Muscle of back (tissue), 3 donors: ENCODE measurements at regions not wholly inside any gene's neighbourhood (a gene's known extent, or its start where the extent isn't known, plus 50 kb on each side); places are given as distances from the start of the nearest gene placed in this dataset.

ENCODE experiments used
- DNase-seq, 3 donors: peaks; one replicate each; pipeline versions ENCODE4 v3.0.0 to v3.0.0-alpha.2; 2013

- DNase-seq: no peak
Measured at GRCh38 chr20:54272901-54273488, 65.1 kb downstream of the PFDN4 start.

GRCh38 chr20:54275359-54276111 is 67.6 kb downstream of the PFDN4 start:
- no peak for DNase-seq

GRCh38 chr20:54276577-54277169 is 68.8 kb downstream of the PFDN4 start:
- no peak for DNase-seq

- no peak for DNase-seq
Measured at GRCh38 chr20:54278262-54278661, 70.4 kb downstream of the PFDN4 start.

GRCh38 chr20:54282625-54283024 is 74.7 kb downstream of the PFDN4 start:
- no peak for DNase-seq

DNA sequence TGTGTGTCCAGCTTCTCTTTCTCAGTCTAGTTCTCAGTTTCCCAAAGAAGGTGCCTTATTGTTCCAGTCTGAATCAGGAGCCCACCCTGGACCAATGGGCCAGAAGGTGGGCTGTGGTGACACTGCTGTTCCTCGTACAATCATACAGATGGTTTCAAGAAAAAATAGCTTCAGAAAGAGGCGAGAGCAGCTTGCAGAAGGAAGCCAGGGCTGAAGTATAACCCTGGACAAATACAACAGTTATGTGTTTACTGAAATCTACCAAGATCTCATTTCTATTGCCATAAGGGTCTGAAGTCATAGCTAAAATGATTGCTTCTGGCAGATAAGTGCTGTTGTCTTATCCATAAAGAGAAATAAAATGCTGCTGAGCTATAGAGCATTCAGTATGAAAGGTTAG is 75.4 kb downstream of the PFDN4 start:
- peak in 1 of 3 donors; percentile 31 for DNase-seq

- DNase-seq: no peak
Measured at GRCh38 chr20:54284928-54285704, 77.2 kb downstream of the PFDN4 start.

GRCh38 chr20:54290636-54291035 is 82.7 kb downstream of the PFDN4 start:
- DNase-seq: no peak

DNA sequence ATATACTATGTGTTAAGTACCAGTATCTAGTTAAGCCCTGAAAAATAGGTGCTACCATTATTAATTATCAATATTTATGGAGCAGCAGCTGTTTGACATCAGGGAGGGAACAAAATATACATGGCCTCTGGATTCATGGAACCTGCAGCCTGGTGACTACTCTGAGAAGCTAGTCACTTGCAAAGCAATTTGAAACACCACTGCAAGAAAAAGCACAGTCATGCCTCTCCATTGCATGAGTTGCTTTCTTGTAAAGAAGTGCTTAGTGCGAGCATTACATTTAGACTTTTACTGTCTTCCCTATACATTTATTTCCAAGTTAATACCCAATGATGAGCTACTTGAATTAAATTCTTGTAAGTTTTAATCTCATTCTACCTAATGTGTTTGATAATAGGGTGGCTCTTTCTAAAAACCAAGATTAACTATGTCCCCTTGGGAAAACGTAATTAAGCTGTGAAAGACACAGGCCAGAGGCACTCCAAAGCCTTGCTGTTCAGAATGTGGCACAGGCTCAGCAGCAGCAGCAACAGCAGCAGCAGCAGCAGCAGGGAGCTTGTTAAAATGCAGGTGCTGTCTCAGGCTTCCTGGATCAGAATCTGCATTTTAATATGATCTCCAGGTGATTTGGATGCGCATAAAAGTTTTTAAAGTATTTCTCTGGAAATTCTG is 83.6 kb downstream of the PFDN4 start:
- DNase-seq: no peak

- DNase-seq: no peak
Measured at GRCh38 chr20:54292185-54292584, 84.3 kb downstream of the PFDN4 start.

DNA sequence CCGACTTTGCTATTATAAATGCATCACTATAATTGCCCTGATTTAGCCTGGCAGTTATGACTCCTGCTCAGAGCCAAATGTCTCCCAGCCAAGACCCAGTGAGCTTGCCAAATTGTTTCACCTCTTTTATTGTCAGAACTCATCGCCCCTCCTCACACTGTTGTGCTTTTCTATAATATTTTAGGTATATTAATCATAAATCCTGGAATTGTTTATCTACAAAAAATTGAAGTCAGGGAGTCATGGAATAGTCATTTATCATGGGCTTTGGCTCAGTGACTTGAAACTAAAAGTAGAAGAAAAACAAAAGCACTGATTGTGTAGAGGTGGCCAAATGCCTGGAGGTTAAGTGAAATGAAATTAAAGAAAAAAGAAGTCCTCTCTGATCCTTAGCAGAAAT is 85.6 kb downstream of the PFDN4 start:
- peak in 2 of 3 donors; percentile 22 to 56 for DNase-seq

- no peak for DNase-seq
Measured at GRCh38 chr20:54294094-54294493, 86.2 kb downstream of the PFDN4 start.

GRCh38 chr20:54295686-54296085 is 87.8 kb downstream of the PFDN4 start:
- no peak for DNase-seq

DNA sequence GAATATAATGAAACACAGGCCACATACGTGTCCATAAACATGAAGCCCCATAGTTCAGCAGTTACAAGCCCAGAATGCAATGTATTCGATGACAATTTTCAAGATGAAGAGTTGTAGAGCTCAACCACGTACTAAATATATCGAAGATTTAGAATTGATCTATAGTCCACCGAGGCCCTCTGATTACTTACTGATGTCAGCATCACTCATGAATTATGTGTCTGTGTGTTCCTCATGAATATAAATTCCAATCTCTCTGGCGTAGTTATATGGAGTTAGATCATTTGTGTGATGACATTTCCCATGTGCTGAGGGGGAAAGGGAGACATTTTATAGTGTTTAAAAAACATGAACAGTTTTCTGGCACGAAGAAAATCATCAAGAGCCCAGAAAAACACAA is 97.5 kb downstream of the PFDN4 start:
- peak; percentile 61 to 85 (median 70) for DNase-seq

DNA sequence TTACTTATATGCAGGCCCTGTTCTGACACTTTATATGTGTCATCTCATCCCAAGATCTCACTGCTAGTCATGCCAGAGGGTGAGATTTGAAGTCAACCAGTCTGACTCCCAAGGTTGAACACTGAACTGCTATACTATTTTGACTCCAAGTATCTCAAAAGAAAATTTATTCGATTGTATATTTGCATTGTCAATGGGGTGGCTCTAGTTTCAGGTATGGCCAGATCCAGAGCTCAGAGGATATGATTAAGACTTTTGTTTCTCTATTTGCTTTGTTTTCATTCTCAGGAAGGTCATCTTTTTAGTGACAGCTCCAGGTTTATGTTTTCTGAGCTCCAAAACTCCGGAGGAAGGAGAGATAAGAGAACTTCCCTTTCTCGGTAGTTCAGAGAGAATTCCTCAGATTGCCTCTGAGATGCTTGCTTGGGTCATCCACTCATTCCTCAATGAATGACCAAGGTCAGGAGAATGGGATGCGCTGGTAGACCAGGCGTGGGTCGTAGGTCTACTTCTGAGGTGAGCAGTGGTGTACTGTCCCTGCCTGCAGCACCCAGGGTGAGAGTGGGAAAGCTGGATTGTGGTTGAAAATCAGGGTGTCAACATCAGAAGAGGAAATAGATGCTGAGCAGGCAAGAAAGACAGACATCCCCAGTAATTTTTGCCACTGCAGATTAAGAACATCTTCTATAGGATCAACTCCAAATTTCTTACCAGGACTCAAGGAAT is 99.3 kb downstream of the PFDN4 start:
- DNase-seq: no peak

- DNase-seq: peak in 1 of 3 donors; percentile 29
Measured at GRCh38 chr20:54308804-54309203, 100.9 kb downstream of the PFDN4 start.

GRCh38 chr20:54318892-54319291 is 111.0 kb downstream of the PFDN4 start:
- no peak for DNase-seq

DNA sequence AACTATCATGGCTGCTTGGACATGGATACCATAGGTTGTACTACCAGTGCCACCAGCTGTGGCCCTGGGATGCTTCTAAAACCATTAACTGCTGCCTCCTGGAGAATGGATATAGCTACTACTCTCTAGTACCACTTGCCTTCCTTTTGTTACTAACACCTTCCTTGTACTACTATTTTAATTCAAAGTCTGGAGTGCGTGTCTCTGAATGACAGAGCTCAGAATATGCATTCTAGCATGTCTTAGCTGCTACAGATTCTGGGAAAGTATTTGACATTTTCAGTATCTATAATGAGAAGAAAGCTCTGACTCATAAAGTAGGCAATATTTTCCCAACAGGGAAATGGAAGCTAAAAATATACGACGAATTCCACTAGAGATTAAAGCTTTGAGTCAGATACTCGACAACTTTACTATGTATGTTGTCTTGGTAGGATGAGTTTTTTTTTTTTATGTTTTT is 112.3 kb downstream of the PFDN4 start:
- DNase-seq: peak in 1 of 3 donors; percentile 31

DNA sequence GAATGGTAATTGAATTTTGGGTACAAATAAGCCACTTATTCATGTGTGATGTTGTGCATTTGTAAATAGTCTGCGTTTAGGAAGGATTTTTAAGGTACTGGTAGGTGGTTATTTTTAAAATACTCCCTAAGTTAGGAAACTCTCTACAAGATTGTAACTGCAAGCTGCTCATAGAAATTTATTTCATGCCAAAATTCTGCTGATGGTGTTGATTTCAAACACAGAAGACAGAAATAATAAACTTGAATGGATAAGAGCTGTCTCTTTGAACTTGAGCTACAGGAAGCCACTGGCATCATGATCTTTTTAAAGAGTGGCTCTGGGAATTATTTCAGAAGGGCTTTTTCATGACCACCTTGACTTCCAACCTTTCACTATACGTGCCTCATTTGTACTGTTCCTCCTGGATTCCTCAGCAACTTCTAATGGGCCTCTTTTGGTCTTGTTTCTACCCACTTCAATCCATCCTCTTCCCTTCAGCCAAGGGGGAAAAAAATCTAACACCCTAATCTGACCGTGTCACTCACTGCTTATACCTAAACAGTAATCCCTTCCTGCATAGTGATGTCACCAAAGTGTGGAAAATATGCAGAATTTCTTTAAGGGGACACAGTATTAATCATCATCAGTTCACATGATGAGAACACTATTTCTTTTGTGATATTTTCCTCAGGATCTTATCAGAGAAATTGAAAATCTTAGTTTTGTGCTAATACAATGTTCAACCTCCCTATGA is 113.6 kb downstream of the PFDN4 start:
- DNase-seq: no peak

DNA sequence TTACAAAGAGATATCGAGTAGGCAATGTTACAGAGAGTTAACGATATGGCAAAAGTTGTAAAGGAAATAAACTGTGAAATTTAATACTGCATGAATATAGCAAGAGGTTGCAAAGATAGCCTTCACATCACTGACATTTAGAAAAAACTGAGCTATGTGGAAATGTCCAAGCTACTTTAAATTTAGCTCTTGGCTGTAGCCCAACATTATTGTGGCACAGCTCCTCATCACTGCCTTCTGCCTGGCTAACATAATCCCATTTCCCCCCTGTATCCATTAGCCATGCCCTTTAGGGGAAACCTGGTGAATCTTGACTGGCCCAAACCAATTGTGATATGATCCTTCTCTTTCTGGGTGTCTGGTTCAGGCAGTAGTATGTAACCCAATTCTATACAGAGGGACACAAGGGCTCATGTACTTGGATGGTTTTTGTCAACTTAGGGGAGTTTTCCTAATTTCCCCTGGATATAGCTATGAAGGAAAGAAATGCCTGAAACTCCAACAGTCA is 115.4 kb downstream of the PFDN4 start:
- no peak for DNase-seq
